Activated T-helper 17 cell treated with anti-CD3 and anti-CD28 coated beads, Interleukin-2, amount 50 U/mL, for 72 hours (primary cell): ENCODE measurements at regions not wholly inside any gene's neighbourhood (a gene's known extent, or its start where the extent isn't known, plus 50 kb on each side); places are given as distances from the start of the nearest gene placed in this dataset.

ENCODE experiments used
- ATAC-seq: fragments of 150-1000 bp; cut with Tn5 transposase; replicated peaks from 2 replicates; pipeline ENCODE4 v1.10.0; 2021; ENCODE audit warnings: mild to moderate bottlenecking, moderate library complexity
- H3K27ac Mint-ChIP-seq: one replicate; pipeline ENCODE4 v1.8.0; 2022; ENCODE audit warnings: mixed read lengths
- H3K27me3 Mint-ChIP-seq: one replicate; pipeline ENCODE4 v1.8.0; 2022; ENCODE audit warnings: mixed read lengths
- H3K36me3 Mint-ChIP-seq: one replicate; pipeline ENCODE4 v1.8.0; 2022; ENCODE audit warnings: low read depth, mild to moderate bottlenecking, mixed read lengths
- H3K4me1 Mint-ChIP-seq: one replicate; pipeline ENCODE4 v1.8.0; 2022; ENCODE audit warnings: mixed read lengths
- H3K4me3 Mint-ChIP-seq: one replicate; pipeline ENCODE4 v1.8.0; 2022; ENCODE audit warnings: mild to moderate bottlenecking, mixed read lengths
- H3K9me3 Mint-ChIP-seq: one replicate; pipeline ENCODE4 v1.8.0; 2022; ENCODE audit warnings: mixed read lengths

GRCh38 chr20:11032611-11033010, 358.8 kb upstream of the JAG1 start:
- Mint-ChIP-seq H3K27ac (no peak overlapping the region), H3K4me1 (no peaks in the 10 kb centered on the region), H3K36me3 (no peaks in the 10 kb centered on the region), H3K27me3 (no peaks in the 10 kb centered on the region), H3K9me3 (peaks cover 23% of the 10 kb centered on the region), H3K4me3 (no peak overlapping the region)
- ATAC-seq: no peak

- H3K4me1 Mint-ChIP-seq: no peaks in the 10 kb centered on the region
- H3K27ac Mint-ChIP-seq: no peak overlapping the region
- ATAC-seq: no peak
- H3K9me3 Mint-ChIP-seq: peaks cover 23% of the 10 kb centered on the region
- no peak overlapping the region for H3K4me3 Mint-ChIP-seq
- no peaks in the 10 kb centered on the region for H3K27me3 Mint-ChIP-seq
- H3K36me3 Mint-ChIP-seq: no peaks in the 10 kb centered on the region
Observed at GRCh38 chr20:11034025-11034424, 360.2 kb upstream of the JAG1 start.

- Mint-ChIP-seq H3K4me1 (no peaks in the 10 kb centered on the region), H3K27ac (no peak overlapping the region), H3K27me3 (no peaks in the 10 kb centered on the region), H3K4me3 (no peak overlapping the region), H3K9me3 (peaks cover 21% of the 10 kb centered on the region), H3K36me3 (no peaks in the 10 kb centered on the region)
- ATAC-seq: no peak
Observed at GRCh38 chr20:11035211-11035610, 361.4 kb upstream of the JAG1 start.

- peaks cover 16% of the 10 kb centered on the region for H3K9me3 Mint-ChIP-seq
- H3K27me3 Mint-ChIP-seq: peaks cover 3% of the 10 kb centered on the region
- no peak overlapping the region for H3K4me3 Mint-ChIP-seq
- no peak for ATAC-seq
- H3K4me1 Mint-ChIP-seq: no peaks in the 10 kb centered on the region
- no peak overlapping the region for H3K27ac Mint-ChIP-seq
- H3K36me3 Mint-ChIP-seq: no peaks in the 10 kb centered on the region
Observed at GRCh38 chr20:11041396-11041795, 367.6 kb upstream of the JAG1 start.

- no peaks in the 10 kb centered on the region for H3K4me1 Mint-ChIP-seq
- H3K27me3 Mint-ChIP-seq: peaks cover 3% of the 10 kb centered on the region
- no peak overlapping the region for H3K4me3 Mint-ChIP-seq
- H3K9me3 Mint-ChIP-seq: peaks cover 12% of the 10 kb centered on the region
- no peak for ATAC-seq
- H3K27ac Mint-ChIP-seq: no peak overlapping the region
- no peaks in the 10 kb centered on the region for H3K36me3 Mint-ChIP-seq
Observed at GRCh38 chr20:11043001-11043400, 369.2 kb upstream of the JAG1 start.

GRCh38 chr20:11044561-11044960, 370.8 kb upstream of the JAG1 start:
- H3K4me3 Mint-ChIP-seq: no peak overlapping the region
- no peaks in the 10 kb centered on the region for H3K36me3 Mint-ChIP-seq
- H3K27ac Mint-ChIP-seq: no peak overlapping the region
- no peaks in the 10 kb centered on the region for H3K4me1 Mint-ChIP-seq
- ATAC-seq: no peak
- peaks cover 3% of the 10 kb centered on the region for H3K27me3 Mint-ChIP-seq
- peaks cover 12% of the 10 kb centered on the region for H3K9me3 Mint-ChIP-seq

GRCh38 chr20:11045412-11046175, 371.8 kb upstream of the JAG1 start:
- Mint-ChIP-seq H3K27me3 (peaks cover 3% of the 10 kb centered on the region), H3K4me3 (no peak overlapping the region), H3K36me3 (no peaks in the 10 kb centered on the region), H3K4me1 (no peaks in the 10 kb centered on the region), H3K9me3 (peaks cover 8% of the 10 kb centered on the region), H3K27ac (no peak overlapping the region)
- ATAC-seq: no peak

- no peak for ATAC-seq
- H3K4me1 Mint-ChIP-seq: no peaks in the 10 kb centered on the region
- no peak overlapping the region for H3K27ac Mint-ChIP-seq
- H3K27me3 Mint-ChIP-seq: peaks cover 3% of the 10 kb centered on the region
- peaks cover 8% of the 10 kb centered on the region for H3K9me3 Mint-ChIP-seq
- H3K4me3 Mint-ChIP-seq: no peak overlapping the region
- no peaks in the 10 kb centered on the region for H3K36me3 Mint-ChIP-seq
Observed at GRCh38 chr20:11047559-11047958, 373.8 kb upstream of the JAG1 start.

- no peaks in the 10 kb centered on the region for H3K4me1 Mint-ChIP-seq
- H3K4me3 Mint-ChIP-seq: no peak overlapping the region
- H3K27me3 Mint-ChIP-seq: peaks cover 3% of the 10 kb centered on the region
- no peak overlapping the region for H3K27ac Mint-ChIP-seq
- peaks cover 6% of the 10 kb centered on the region for H3K9me3 Mint-ChIP-seq
- no peaks in the 10 kb centered on the region for H3K36me3 Mint-ChIP-seq
- no peak for ATAC-seq
Observed at GRCh38 chr20:11048739-11049138, 374.9 kb upstream of the JAG1 start.

- no peak for ATAC-seq
Observed at GRCh38 chr20:11050350-11050749, 376.6 kb upstream of the JAG1 start.

GRCh38 chr20:11051136-11051535, 377.3 kb upstream of the JAG1 start:
- no peaks in the 10 kb centered on the region for H3K27me3 Mint-ChIP-seq
- no peak overlapping the region for H3K4me3 Mint-ChIP-seq
- H3K4me1 Mint-ChIP-seq: no peaks in the 10 kb centered on the region
- H3K27ac Mint-ChIP-seq: no peak overlapping the region
- no peaks in the 10 kb centered on the region for H3K36me3 Mint-ChIP-seq
- no peaks in the 10 kb centered on the region for H3K9me3 Mint-ChIP-seq
- ATAC-seq: no peak

More at GRCh38 chr20:11050350-11050749, 376.6 kb upstream of the JAG1 start:
- Mint-ChIP-seq H3K9me3 (peaks cover 3% of the 10 kb centered on the region), H3K4me3 (no peak overlapping the region), H3K4me1 (no peaks in the 10 kb centered on the region), H3K36me3 (no peaks in the 10 kb centered on the region), H3K27ac (no peak overlapping the region), H3K27me3 (peaks cover 3% of the 10 kb centered on the region)

GRCh38 chr20:11053310-11053709, 379.5 kb upstream of the JAG1 start:
- no peaks in the 10 kb centered on the region for H3K36me3 Mint-ChIP-seq
- no peaks in the 10 kb centered on the region for H3K27me3 Mint-ChIP-seq
- ATAC-seq: no peak
- H3K4me1 Mint-ChIP-seq: no peaks in the 10 kb centered on the region
- H3K9me3 Mint-ChIP-seq: no peaks in the 10 kb centered on the region
- no peak overlapping the region for H3K4me3 Mint-ChIP-seq
- H3K27ac Mint-ChIP-seq: no peak overlapping the region

GRCh38 chr20:11054266-11054993, 380.6 kb upstream of the JAG1 start:
- H3K9me3 Mint-ChIP-seq: no peaks in the 10 kb centered on the region
- H3K27me3 Mint-ChIP-seq: no peaks in the 10 kb centered on the region
- no peaks in the 10 kb centered on the region for H3K36me3 Mint-ChIP-seq
- ATAC-seq: no peak
- no peaks in the 10 kb centered on the region for H3K4me1 Mint-ChIP-seq
- H3K4me3 Mint-ChIP-seq: no peak overlapping the region
- H3K27ac Mint-ChIP-seq: no peak overlapping the region

- ATAC-seq: no peak
- Mint-ChIP-seq H3K36me3 (no peaks in the 10 kb centered on the region), H3K27ac (no peak overlapping the region), H3K9me3 (no peaks in the 10 kb centered on the region), H3K4me1 (no peaks in the 10 kb centered on the region), H3K27me3 (no peaks in the 10 kb centered on the region), H3K4me3 (no peak overlapping the region)
Observed at GRCh38 chr20:11056414-11056813, 382.6 kb upstream of the JAG1 start.

- H3K9me3 Mint-ChIP-seq: no peaks in the 10 kb centered on the region
- H3K27ac Mint-ChIP-seq: no peak overlapping the region
- no peak overlapping the region for H3K4me3 Mint-ChIP-seq
- H3K4me1 Mint-ChIP-seq: no peaks in the 10 kb centered on the region
- no peaks in the 10 kb centered on the region for H3K36me3 Mint-ChIP-seq
- no peaks in the 10 kb centered on the region for H3K27me3 Mint-ChIP-seq
- no peak for ATAC-seq
Observed at GRCh38 chr20:11057624-11058023, 383.8 kb upstream of the JAG1 start.
